Mononuclear cell (primary cell): ENCODE measurements at regions not wholly inside any gene's neighbourhood (a gene's known extent, or its start where the extent isn't known, plus 50 kb on each side); places are given as distances from the start of the nearest gene placed in this dataset.

ENCODE experiments used
- H3K27me3 ChIP-seq: 2 replicates; pipeline ENCODE4 v1.6.0; 2011; ENCODE audit warnings: low read length, control low read depth; ENCODE audit not compliant: insufficient read depth
- H3K4me1 ChIP-seq: 2 replicates; pipeline ENCODE4 v1.5.1; 2011; ENCODE audit warnings: mild to moderate bottlenecking, low read length, control low read depth; ENCODE audit not compliant: insufficient read depth
- H3K4me3 ChIP-seq: 2 replicates; pipeline ENCODE4 v1.5.1; 2011; ENCODE audit warnings: mild to moderate bottlenecking, low read length, moderate library complexity
- H3K9me3 ChIP-seq: 2 replicates; pipeline ENCODE4 v1.5.1; 2011; ENCODE audit warnings: low read depth, mild to moderate bottlenecking, control low read depth, low read length

GRCh38 chr2:58665154-58665553 lies 424.0 kb upstream of the FANCL start:
- Histone ChIP-seq H3K9me3 (no peaks in the 10 kb centered on the region), H3K27me3 (no peaks in the 10 kb centered on the region), H3K4me3 (no peak overlapping the region)

GRCh38 chr2:58664523-58665151 lies 423.5 kb upstream of the FANCL start:
- Histone ChIP-seq H3K4me3 (no peak overlapping the region), H3K4me1 (no peaks in the 10 kb centered on the region), H3K27me3 (no peaks in the 10 kb centered on the region), H3K9me3 (no peaks in the 10 kb centered on the region)

More at GRCh38 chr2:58665154-58665553, 424.0 kb upstream of the FANCL start:
- no peaks in the 10 kb centered on the region for H3K4me1 ChIP-seq

GRCh38 chr2:58660046-58660445 lies 418.9 kb upstream of the FANCL start:
- H3K4me3 ChIP-seq: no peak overlapping the region

GRCh38 chr2:58655152-58655551 lies 414.0 kb upstream of the FANCL start:
- H3K27me3 ChIP-seq: no peaks in the 10 kb centered on the region
- H3K4me1 ChIP-seq: no peaks in the 10 kb centered on the region
- H3K9me3 ChIP-seq: no peaks in the 10 kb centered on the region
- H3K4me3 ChIP-seq: no peak overlapping the region

More at GRCh38 chr2:58660046-58660445, 418.9 kb upstream of the FANCL start:
- Histone ChIP-seq H3K9me3 (no peaks in the 10 kb centered on the region), H3K27me3 (no peaks in the 10 kb centered on the region), H3K4me1 (no peaks in the 10 kb centered on the region)

- H3K9me3 ChIP-seq: no peaks in the 10 kb centered on the region
- H3K4me1 ChIP-seq: no peaks in the 10 kb centered on the region
- H3K4me3 ChIP-seq: no peak overlapping the region
These were observed 410.8 kb upstream of the FANCL start for GRCh38 chr2:58651930-58652329.

GRCh38 chr2:58650781-58651180 lies 409.7 kb upstream of the FANCL start:
- Histone ChIP-seq H3K4me1 (no peaks in the 10 kb centered on the region), H3K4me3 (no peak overlapping the region), H3K9me3 (no peaks in the 10 kb centered on the region), H3K27me3 (no peaks in the 10 kb centered on the region)

More at GRCh38 chr2:58651930-58652329, 410.8 kb upstream of the FANCL start:
- H3K27me3 ChIP-seq: no peaks in the 10 kb centered on the region

GRCh38 chr2:58649756-58650155 lies 408.6 kb upstream of the FANCL start:
- Histone ChIP-seq H3K4me3 (no peak overlapping the region), H3K4me1 (no peaks in the 10 kb centered on the region), H3K9me3 (no peaks in the 10 kb centered on the region), H3K27me3 (no peaks in the 10 kb centered on the region)

GRCh38 chr2:58645017-58645416 lies 403.9 kb upstream of the FANCL start:
- H3K4me1 ChIP-seq: no peaks in the 10 kb centered on the region
- H3K27me3 ChIP-seq: no peaks in the 10 kb centered on the region
- no peaks in the 10 kb centered on the region for H3K9me3 ChIP-seq
- H3K4me3 ChIP-seq: no peak overlapping the region

- no peaks in the 10 kb centered on the region for H3K27me3 ChIP-seq
- no peaks in the 10 kb centered on the region for H3K4me1 ChIP-seq
- H3K4me3 ChIP-seq: no peak overlapping the region
- H3K9me3 ChIP-seq: no peaks in the 10 kb centered on the region
These were observed 403.3 kb upstream of the FANCL start for GRCh38 chr2:58644451-58644850.

- Histone ChIP-seq H3K9me3 (no peaks in the 10 kb centered on the region), H3K4me3 (no peak overlapping the region), H3K27me3 (no peaks in the 10 kb centered on the region), H3K4me1 (no peaks in the 10 kb centered on the region)
These were observed 399.9 kb upstream of the FANCL start for GRCh38 chr2:58641001-58641400.

GRCh38 chr2:58640042-58640441 lies 398.9 kb upstream of the FANCL start:
- H3K4me3 ChIP-seq: no peak overlapping the region
- no peaks in the 10 kb centered on the region for H3K27me3 ChIP-seq
- H3K9me3 ChIP-seq: no peaks in the 10 kb centered on the region
- no peaks in the 10 kb centered on the region for H3K4me1 ChIP-seq

- H3K4me1 ChIP-seq: no peaks in the 10 kb centered on the region
- H3K4me3 ChIP-seq: no peak overlapping the region
- H3K27me3 ChIP-seq: no peaks in the 10 kb centered on the region
- H3K9me3 ChIP-seq: no peaks in the 10 kb centered on the region
These were observed 397.2 kb upstream of the FANCL start for GRCh38 chr2:58638256-58638805.

GRCh38 chr2:58636872-58637271 lies 395.7 kb upstream of the FANCL start:
- H3K9me3 ChIP-seq: no peaks in the 10 kb centered on the region
- no peak overlapping the region for H3K4me3 ChIP-seq
- H3K27me3 ChIP-seq: no peaks in the 10 kb centered on the region
- no peaks in the 10 kb centered on the region for H3K4me1 ChIP-seq

GRCh38 chr2:58635801-58636375 lies 394.8 kb upstream of the FANCL start:
- Histone ChIP-seq H3K9me3 (no peaks in the 10 kb centered on the region), H3K27me3 (no peaks in the 10 kb centered on the region), H3K4me3 (no peak overlapping the region), H3K4me1 (no peaks in the 10 kb centered on the region)

GRCh38 chr2:58634653-58635370 lies 393.7 kb upstream of the FANCL start:
- H3K4me3 ChIP-seq: no peak overlapping the region

More at GRCh38 chr2:58634653-58635370, 393.7 kb upstream of the FANCL start:
- no peaks in the 10 kb centered on the region for H3K9me3 ChIP-seq
- no peaks in the 10 kb centered on the region for H3K4me1 ChIP-seq
- no peaks in the 10 kb centered on the region for H3K27me3 ChIP-seq
